Ascending aorta (tissue), 2 donors: ENCODE measurements at regions not wholly inside any gene's neighbourhood (a gene's known extent, or its start where the extent isn't known, plus 50 kb on each side); places are given as distances from the start of the nearest gene placed in this dataset.

Experiments
- DNase-seq, 2 donors: peaks; one replicate each; pipeline ENCODE4 v3.0.0-alpha.2; 2019; ENCODE audit warnings: low spot score in 2 of 2
- H3K27ac ChIP-seq, 2 donors: fragments of 200-600 bp; sonication (generic); one replicate each; pipeline ENCODE4 v1.5.1; 2016 to 2017; ENCODE audit warnings: mild to moderate bottlenecking in 1 of 2
- H3K27me3 ChIP-seq: fragments of 200-600 bp; sonication (generic); one replicate; pipeline ENCODE4 v1.5.1; 2017
- H3K36me3 ChIP-seq, 2 donors: fragments of 200-600 bp; sonication (generic); one replicate each; pipeline ENCODE4 v1.5.1; 2016
- H3K4me1 ChIP-seq, 2 donors: fragments of 200-600 bp; sonication (generic); one replicate each; pipeline ENCODE4 v1.5.1; 2016 to 2017; ENCODE audit warnings: mild to moderate bottlenecking in 1 of 2
- H3K4me3 ChIP-seq, 2 donors: fragments of 200-600 bp; sonication (generic); one replicate each; pipeline ENCODE4 v1.5.1; 2016 to 2017; ENCODE audit warnings: mild to moderate bottlenecking in 1 of 2
- H3K9me3 ChIP-seq, 2 donors: fragments of 200-600 bp; sonication (generic); one replicate each; pipeline ENCODE4 v1.5.1; 2016
- intact Hi-C: fragments of 100-400 bp; cut with DNase I; formaldehyde crosslinking; loops from one replicate; pipeline ENCODE4 v1.15.1; 2023
- TF ChIP-seq, protein P1 (sequence below), 3 experiments: fragments of 200-600 bp in 2 of 3; fragments of 450-650 bp in 1 of 3; sonication (generic) in 2 of 3; IDR thresholded peaks; one replicate each; pipeline ENCODE4 v1.5.1; 2016 to 2019; ENCODE audit warnings: antibody characterized with exemption in 3 of 3, mild to moderate bottlenecking in 1 of 3, moderate library complexity in 1 of 3

- Histone ChIP-seq H3K9me3 (no peaks in the 10 kb centered on the region), H3K36me3 (no peaks in the 10 kb centered on the region), H3K27me3 (no peaks in the 10 kb centered on the region), H3K27ac (no peak overlapping the region), H3K4me1 (no peaks in the 10 kb centered on the region), H3K4me3 (no peak overlapping the region)
- TF ChIP-seq, protein P1, sequence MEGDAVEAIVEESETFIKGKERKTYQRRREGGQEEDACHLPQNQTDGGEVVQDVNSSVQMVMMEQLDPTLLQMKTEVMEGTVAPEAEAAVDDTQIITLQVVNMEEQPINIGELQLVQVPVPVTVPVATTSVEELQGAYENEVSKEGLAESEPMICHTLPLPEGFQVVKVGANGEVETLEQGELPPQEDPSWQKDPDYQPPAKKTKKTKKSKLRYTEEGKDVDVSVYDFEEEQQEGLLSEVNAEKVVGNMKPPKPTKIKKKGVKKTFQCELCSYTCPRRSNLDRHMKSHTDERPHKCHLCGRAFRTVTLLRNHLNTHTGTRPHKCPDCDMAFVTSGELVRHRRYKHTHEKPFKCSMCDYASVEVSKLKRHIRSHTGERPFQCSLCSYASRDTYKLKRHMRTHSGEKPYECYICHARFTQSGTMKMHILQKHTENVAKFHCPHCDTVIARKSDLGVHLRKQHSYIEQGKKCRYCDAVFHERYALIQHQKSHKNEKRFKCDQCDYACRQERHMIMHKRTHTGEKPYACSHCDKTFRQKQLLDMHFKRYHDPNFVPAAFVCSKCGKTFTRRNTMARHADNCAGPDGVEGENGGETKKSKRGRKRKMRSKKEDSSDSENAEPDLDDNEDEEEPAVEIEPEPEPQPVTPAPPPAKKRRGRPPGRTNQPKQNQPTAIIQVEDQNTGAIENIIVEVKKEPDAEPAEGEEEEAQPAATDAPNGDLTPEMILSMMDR (IDR thresholded peaks at IDR 0.05): no peak
- intact Hi-C loops: no loop called here
- no peak for DNase-seq
Measured at GRCh38 chr14:87869619-87870583, 123.1 kb downstream of the GALC start.

DNA sequence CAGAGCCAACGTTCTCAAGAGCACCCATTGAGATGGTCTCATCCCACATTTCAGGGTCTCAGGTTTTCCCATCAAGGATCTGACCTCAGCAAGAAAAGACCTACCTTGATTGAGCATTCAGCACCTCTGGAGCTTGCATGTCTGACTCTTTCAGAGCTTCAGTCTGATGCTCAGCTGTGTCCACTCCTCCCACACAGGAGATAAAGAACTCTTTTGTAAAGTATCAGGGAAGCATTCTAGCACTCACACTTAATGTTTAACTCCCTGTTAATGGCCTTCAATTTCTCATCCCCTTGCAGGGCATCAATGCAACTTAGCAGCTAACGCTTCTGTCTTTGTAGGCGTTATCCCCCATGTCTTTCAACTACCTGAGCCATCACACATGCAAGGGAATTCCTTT is 124.1 kb downstream of the GALC start:
- TF ChIP-seq, protein P1 (IDR thresholded peaks at IDR 0.05): no peak
- intact Hi-C loops: no loop called here
- no peak overlapping the region for H3K27ac ChIP-seq
- H3K4me1 ChIP-seq: no peaks in the 10 kb centered on the region
- no peak for DNase-seq
- H3K36me3 ChIP-seq: no peaks in the 10 kb centered on the region
- H3K4me3 ChIP-seq: no peak overlapping the region
- H3K9me3 ChIP-seq: no peaks in the 10 kb centered on the region
- H3K27me3 ChIP-seq: no peaks in the 10 kb centered on the region

DNA sequence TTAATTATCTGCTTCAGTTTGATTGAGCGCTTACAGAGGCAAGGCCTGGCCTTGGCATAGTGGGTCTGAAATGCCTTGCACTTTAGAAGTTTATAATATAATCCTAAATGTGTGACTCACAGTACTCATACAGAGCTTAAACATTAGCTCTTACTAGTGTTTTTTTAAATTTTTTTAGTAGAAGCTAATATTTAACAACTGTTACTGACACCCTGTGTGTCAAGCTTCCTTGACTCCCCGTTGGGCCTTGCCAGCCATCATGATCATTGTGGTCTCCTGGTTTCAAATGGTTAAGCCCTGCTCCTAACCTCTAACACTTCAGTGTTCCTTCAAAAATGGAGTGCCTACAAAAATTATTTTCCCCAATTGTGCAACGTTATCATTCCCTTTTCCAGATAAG is 126.9 kb downstream of the GALC start:
- Histone ChIP-seq H3K27me3 (no peaks in the 10 kb centered on the region), H3K36me3 (no peaks in the 10 kb centered on the region), H3K4me3 (no peak overlapping the region), H3K27ac (no peak overlapping the region), H3K4me1 (no peaks in the 10 kb centered on the region), H3K9me3 (no peaks in the 10 kb centered on the region)
- intact Hi-C loops: no loop called here
- DNase-seq: no peak
- TF ChIP-seq, protein P1 (IDR thresholded peaks at IDR 0.05): no peak

GRCh38 chr14:87864356-87865270 is 128.4 kb downstream of the GALC start:
- no peak for DNase-seq
- Histone ChIP-seq H3K4me1 (no peaks in the 10 kb centered on the region), H3K4me3 (no peak overlapping the region), H3K9me3 (no peaks in the 10 kb centered on the region), H3K27me3 (no peaks in the 10 kb centered on the region), H3K36me3 (no peaks in the 10 kb centered on the region), H3K27ac (no peak overlapping the region)
- TF ChIP-seq, protein P1 (IDR thresholded peaks at IDR 0.05): no peak
- intact Hi-C loops: no loop called here

DNA sequence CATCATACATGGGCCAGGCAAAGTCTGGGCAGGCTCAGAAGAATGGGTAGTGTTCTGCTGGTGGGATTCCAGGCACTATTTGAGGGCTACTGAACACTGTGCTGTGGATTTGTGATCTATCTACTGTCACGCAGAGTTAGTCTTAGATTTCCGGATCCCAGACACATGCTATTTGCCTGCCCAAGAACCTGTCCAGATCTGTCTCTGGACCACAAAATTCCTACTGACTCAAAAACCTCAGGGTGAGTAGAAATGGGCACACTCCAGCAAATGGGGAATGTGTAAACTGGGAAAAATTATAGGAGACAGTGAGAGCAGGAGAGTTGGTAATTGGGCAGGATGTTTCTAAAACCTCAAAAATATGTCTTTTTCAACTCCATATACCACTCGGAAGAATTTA is 129.9 kb downstream of the GALC start:
- intact Hi-C loops: no loop called here
- H3K9me3 ChIP-seq: no peaks in the 10 kb centered on the region

More for the DNA sequence above, 129.9 kb downstream of the GALC start:
- Histone ChIP-seq H3K36me3 (no peaks in the 10 kb centered on the region), H3K27me3 (no peaks in the 10 kb centered on the region), H3K27ac (no peak overlapping the region), H3K4me3 (no peak overlapping the region), H3K4me1 (no peaks in the 10 kb centered on the region)
- DNase-seq: no peak
- TF ChIP-seq, protein P1 (IDR thresholded peaks at IDR 0.05): no peak
